RWPE2 (cell line): ENCODE measurements at regions not wholly inside any gene's neighbourhood (a gene's known extent, or its start where the extent isn't known, plus 50 kb on each side); places are given as distances from the start of the nearest gene placed in this dataset.
A peak's percentile ranks its signal among the peaks of the same experiment; 100 is the strongest.

ENCODE experiments used
- ATAC-seq: fragments of 200-7000 bp; cut with Tn5 transposase; 3 replicates; pipeline ENCODE4 v1.9.1; 2021; ENCODE audit warnings: low read depth
- DNase-seq: peaks from one replicate; pipeline ENCODE4 v3.0.0-alpha.2; 2020; ENCODE audit warnings: low spot score
- H3K27ac ChIP-seq: fragments of 450-650 bp; 2 replicates; pipeline ENCODE4 v1.5.1; 2017; ENCODE audit warnings: mild to moderate bottlenecking; ENCODE audit not compliant: poor library complexity, severe bottlenecking
- H3K27me3 ChIP-seq: fragments of 250-450 bp; sonication (Bioruptor Pico); 2 replicates; pipeline ENCODE4 v1.5.1; 2021; ENCODE audit warnings: mild to moderate bottlenecking, moderate library complexity; ENCODE audit not compliant: insufficient read depth, poor library complexity, severe bottlenecking
- H3K36me3 ChIP-seq: fragments of 250-450 bp; sonication (Bioruptor Pico); 2 replicates; pipeline ENCODE4 v1.5.1; 2020; ENCODE audit warnings: low read depth, mild to moderate bottlenecking, moderate library complexity
- H3K4me1 ChIP-seq: fragments of 250-450 bp; sonication (Bioruptor Pico); 2 replicates; pipeline ENCODE4 v1.5.1; 2021; ENCODE audit warnings: mild to moderate bottlenecking, moderate library complexity; ENCODE audit not compliant: insufficient read depth, poor library complexity, severe bottlenecking
- H3K4me3 ChIP-seq: fragments of 250-450 bp; sonication (Bioruptor Pico); 2 replicates; pipeline ENCODE4 v1.5.1; 2021; ENCODE audit warnings: mild to moderate bottlenecking, moderate library complexity; ENCODE audit not compliant: severe bottlenecking
- H3K9me3 ChIP-seq: fragments of 250-450 bp; sonication (Bioruptor Pico); 2 replicates; pipeline ENCODE4 v1.5.1; 2021; ENCODE audit warnings: mild to moderate bottlenecking, moderate library complexity; ENCODE audit not compliant: severe bottlenecking
- CTCF ChIP-seq: fragments of 450-650 bp; IDR thresholded peaks from one replicate; pipeline ENCODE4 v1.5.1; 2017; ENCODE audit warnings: mild to moderate bottlenecking, moderate library complexity; ENCODE audit not compliant: poor library complexity, severe bottlenecking

- no peaks in the 10 kb centered on the region for H3K4me1 ChIP-seq
- no peaks in the 10 kb centered on the region for H3K9me3 ChIP-seq
- ATAC-seq (peak; percentile 71), DNase-seq (no peak)
- TF ChIP-seq CTCF = no peak
- no peak overlapping the region for H3K27ac ChIP-seq
- no peak overlapping the region for H3K4me3 ChIP-seq
- H3K27me3 ChIP-seq = no peaks in the 10 kb centered on the region
- no peaks in the 10 kb centered on the region for H3K36me3 ChIP-seq
Measured at GRCh38 chr15:69805248-69805953, 292.3 kb downstream of the TLE3 start.

- DNase-seq (no peak), ATAC-seq (no peak)
- no peak overlapping the region for H3K4me3 ChIP-seq
- no peak for TF ChIP-seq CTCF
- no peaks in the 10 kb centered on the region for H3K9me3 ChIP-seq
- no peaks in the 10 kb centered on the region for H3K27me3 ChIP-seq
- H3K4me1 ChIP-seq = no peaks in the 10 kb centered on the region
- no peaks in the 10 kb centered on the region for H3K36me3 ChIP-seq
- no peak overlapping the region for H3K27ac ChIP-seq
Measured at GRCh38 chr15:69806287-69806915, 291.3 kb downstream of the TLE3 start.

- Histone ChIP-seq H3K27ac (no peak overlapping the region), H3K27me3 (no peaks in the 10 kb centered on the region), H3K36me3 (no peaks in the 10 kb centered on the region), H3K4me3 (no peak overlapping the region), H3K4me1 (no peaks in the 10 kb centered on the region), H3K9me3 (no peaks in the 10 kb centered on the region)
- ATAC-seq (peak; percentile 65), DNase-seq (no peak)
- no peak for TF ChIP-seq CTCF
Measured at GRCh38 chr15:69807721-69808120, 290.0 kb downstream of the TLE3 start.

- no peak for TF ChIP-seq CTCF
- no peaks in the 10 kb centered on the region for H3K27me3 ChIP-seq
- H3K36me3 ChIP-seq = no peaks in the 10 kb centered on the region
- H3K4me1 ChIP-seq = no peaks in the 10 kb centered on the region
- H3K9me3 ChIP-seq = no peaks in the 10 kb centered on the region
- DNase-seq (no peak), ATAC-seq (no peak)
- no peak overlapping the region for H3K27ac ChIP-seq
- no peak overlapping the region for H3K4me3 ChIP-seq
Measured at GRCh38 chr15:69808756-69809155, 289.0 kb downstream of the TLE3 start.

- no peaks in the 10 kb centered on the region for H3K4me1 ChIP-seq
- no peaks in the 10 kb centered on the region for H3K9me3 ChIP-seq
- ATAC-seq = no peak
- TF ChIP-seq CTCF = no peak
- no peak overlapping the region for H3K27ac ChIP-seq
- no peak overlapping the region for H3K4me3 ChIP-seq
- no peaks in the 10 kb centered on the region for H3K27me3 ChIP-seq
- DNase-seq = no peak
- no peaks in the 10 kb centered on the region for H3K36me3 ChIP-seq
Measured at GRCh38 chr15:69809421-69809820, 288.3 kb downstream of the TLE3 start.
